ENCODE measurements at regions not wholly inside any gene's neighbourhood (a gene's known extent, or its start where the extent isn't known, plus 50 kb on each side); places are given as distances from the start of the nearest gene placed in this dataset.

DNA sequence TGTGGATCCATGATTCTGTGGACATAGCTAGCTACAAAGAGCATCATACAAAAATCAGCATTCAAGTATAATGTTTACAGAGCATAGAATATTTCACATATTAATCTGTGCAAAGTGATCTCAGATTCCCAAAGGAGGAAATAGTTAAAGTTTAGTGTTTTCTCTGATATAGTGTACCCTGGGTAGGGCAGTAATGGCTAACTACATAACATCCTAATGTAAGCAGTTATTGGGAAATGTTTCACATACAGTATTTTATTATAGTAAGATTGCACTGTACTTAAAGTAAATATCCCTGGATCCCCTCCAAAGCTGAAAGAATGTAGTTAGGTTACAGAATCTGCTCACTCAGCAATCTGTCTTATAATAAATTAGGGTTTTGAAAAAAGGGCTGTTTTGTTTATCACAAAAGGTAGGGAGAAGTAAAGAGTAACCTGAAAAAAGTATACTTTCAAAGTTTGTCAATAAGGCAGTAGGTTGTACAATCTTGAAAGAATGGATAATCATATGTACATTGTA lies 52.5 kb upstream of the SMARCA2 start:
- no peak for DNase-seq (ENCODE audit: low read depth in 2 of 2)

DNA sequence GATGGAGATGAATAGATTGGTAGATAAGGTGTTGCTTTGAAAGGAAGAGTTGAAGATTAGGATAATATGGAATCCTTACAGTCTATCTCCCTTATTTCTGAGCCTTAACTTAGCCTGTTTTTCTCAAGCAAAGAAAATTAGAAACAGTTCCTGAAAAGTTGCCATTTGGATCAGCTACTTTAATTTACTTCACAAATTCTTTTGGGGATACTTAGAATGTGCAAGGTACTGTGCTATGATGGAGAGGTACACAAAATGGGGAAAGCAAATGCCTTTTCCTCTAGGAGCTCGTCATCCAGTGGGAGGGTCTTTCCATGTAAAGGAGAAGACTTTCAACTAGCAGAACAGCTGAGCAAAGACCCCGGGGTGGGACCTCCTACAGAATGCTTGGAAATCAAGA lies 51.1 kb upstream of the SMARCA2 start:
- DNase-seq (ENCODE audit: low read depth in 2 of 2): no peak
